Fibroblast of villous mesenchyme (primary cell): ENCODE measurements at regions not wholly inside any gene's neighbourhood (a gene's known extent, or its start where the extent isn't known, plus 50 kb on each side); places are given as distances from the start of the nearest gene placed in this dataset.

Experiments used
- DNase-seq: peaks from one replicate; pipeline ENCODE4 v3.0.0-alpha.2; 2010; ENCODE audit warnings: low read depth
- H3K4me3 ChIP-seq: 2 replicates; pipeline ENCODE4 v1.5.1; 2011; ENCODE audit warnings: low read depth, mild to moderate bottlenecking, low read length
- CTCF ChIP-seq: IDR thresholded peaks from 2 replicates; pipeline ENCODE4 v1.5.1; 2012; ENCODE audit warnings: low read depth, mild to moderate bottlenecking, low read length; ENCODE audit not compliant: insufficient read depth

GRCh38 chr3:189494632-189495031 is 136.6 kb upstream of the TP63 start:
- DNase-seq = no peak
- no peak overlapping the region for H3K4me3 ChIP-seq
- no peak for TF ChIP-seq CTCF

- H3K4me3 ChIP-seq = no peak overlapping the region
- DNase-seq = no peak
- no peak for TF ChIP-seq CTCF
These were observed 134.6 kb upstream of the TP63 start for GRCh38 chr3:189496375-189497138.

GRCh38 chr3:189498995-189499704 is 132.0 kb upstream of the TP63 start:
- no peak overlapping the region for H3K4me3 ChIP-seq
- no peak for TF ChIP-seq CTCF
- no peak for DNase-seq

GRCh38 chr3:189500299-189500698 is 130.9 kb upstream of the TP63 start:
- TF ChIP-seq CTCF = no peak
- DNase-seq = no peak
- no peak overlapping the region for H3K4me3 ChIP-seq

GRCh38 chr3:189500798-189501495 is 130.2 kb upstream of the TP63 start:
- no peak for DNase-seq
- TF ChIP-seq CTCF = no peak
- no peak overlapping the region for H3K4me3 ChIP-seq

GRCh38 chr3:189502256-189502655 is 128.9 kb upstream of the TP63 start:
- TF ChIP-seq CTCF = no peak
- H3K4me3 ChIP-seq = no peak overlapping the region
- DNase-seq = no peak
